ENCODE measurements at regions not wholly inside any gene's neighbourhood (a gene's known extent, or its start where the extent isn't known, plus 50 kb on each side); places are given as distances from the start of the nearest gene placed in this dataset.

DNA sequence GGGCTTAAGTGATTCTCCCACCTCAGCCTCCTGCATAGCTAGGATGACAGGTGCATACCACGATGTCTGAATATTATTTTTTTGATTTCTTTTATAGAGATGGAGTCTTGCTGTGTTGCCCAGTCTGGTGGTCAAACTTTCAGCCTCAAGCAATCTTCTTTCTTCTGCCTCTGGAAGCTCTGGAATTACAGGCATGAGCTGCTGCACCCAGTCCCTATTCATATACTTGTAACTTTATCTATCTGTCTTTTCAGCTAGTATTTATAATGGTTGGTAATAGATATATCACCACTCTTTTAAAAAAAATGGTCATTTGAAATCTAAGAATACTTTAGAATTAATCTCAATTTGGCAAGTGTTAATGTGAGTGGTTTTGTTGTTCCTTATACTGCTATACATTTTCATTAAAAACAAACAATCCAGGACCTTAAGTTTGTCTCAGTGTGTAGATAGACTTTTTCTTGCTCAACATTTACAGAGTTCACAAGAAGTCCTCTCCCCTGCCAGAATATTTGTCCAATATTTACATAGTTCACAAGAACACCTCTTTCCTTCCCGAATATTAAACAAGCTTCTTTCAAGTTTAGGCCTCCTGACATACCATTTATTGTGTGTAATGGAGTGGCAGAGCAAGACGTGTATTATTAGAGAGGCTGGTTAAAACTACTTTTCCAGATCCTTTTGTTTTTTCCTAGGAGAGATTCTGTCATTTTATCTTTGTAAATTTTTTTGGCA is 1197.4 kb upstream of the ADGRL3 start:
- TF ChIP-seq CBX5 (CRISPR knock-in tag; IDR thresholded peaks at IDR 0.05; ENCODE audit: borderline replicate concordance) (no peak), RAD21 (CRISPR knock-in tag; IDR thresholded peaks at IDR 0.05) (no peak), HNRNPH1 (optimal IDR thresholded peaks at IDR 0.05; ENCODE audit: low read depth, low read length) (no peak), CC2D1A (CRISPR knock-in tag; IDR thresholded peaks at IDR 0.05) (no peak), ZNF263 (CRISPR knock-in tag; IDR thresholded peaks at IDR 0.05) (no peak), NFE2L2 (IDR thresholded peaks at IDR 0.05; ENCODE audit: low read length) (no peak), TCF12 (IDR thresholded peaks at IDR 0.05) (no peak), TCF12 (CRISPR knock-in tag; IDR thresholded peaks at IDR 0.05) (no peak), ZSCAN29 (CRISPR knock-in tag; conservative IDR thresholded peaks at IDR 0.05) (no peak), ZEB1 (IDR thresholded peaks at IDR 0.05; ENCODE audit: insufficient replicate concordance, low read depth) (no peak)
- TF ChIP-seq, protein P1, sequence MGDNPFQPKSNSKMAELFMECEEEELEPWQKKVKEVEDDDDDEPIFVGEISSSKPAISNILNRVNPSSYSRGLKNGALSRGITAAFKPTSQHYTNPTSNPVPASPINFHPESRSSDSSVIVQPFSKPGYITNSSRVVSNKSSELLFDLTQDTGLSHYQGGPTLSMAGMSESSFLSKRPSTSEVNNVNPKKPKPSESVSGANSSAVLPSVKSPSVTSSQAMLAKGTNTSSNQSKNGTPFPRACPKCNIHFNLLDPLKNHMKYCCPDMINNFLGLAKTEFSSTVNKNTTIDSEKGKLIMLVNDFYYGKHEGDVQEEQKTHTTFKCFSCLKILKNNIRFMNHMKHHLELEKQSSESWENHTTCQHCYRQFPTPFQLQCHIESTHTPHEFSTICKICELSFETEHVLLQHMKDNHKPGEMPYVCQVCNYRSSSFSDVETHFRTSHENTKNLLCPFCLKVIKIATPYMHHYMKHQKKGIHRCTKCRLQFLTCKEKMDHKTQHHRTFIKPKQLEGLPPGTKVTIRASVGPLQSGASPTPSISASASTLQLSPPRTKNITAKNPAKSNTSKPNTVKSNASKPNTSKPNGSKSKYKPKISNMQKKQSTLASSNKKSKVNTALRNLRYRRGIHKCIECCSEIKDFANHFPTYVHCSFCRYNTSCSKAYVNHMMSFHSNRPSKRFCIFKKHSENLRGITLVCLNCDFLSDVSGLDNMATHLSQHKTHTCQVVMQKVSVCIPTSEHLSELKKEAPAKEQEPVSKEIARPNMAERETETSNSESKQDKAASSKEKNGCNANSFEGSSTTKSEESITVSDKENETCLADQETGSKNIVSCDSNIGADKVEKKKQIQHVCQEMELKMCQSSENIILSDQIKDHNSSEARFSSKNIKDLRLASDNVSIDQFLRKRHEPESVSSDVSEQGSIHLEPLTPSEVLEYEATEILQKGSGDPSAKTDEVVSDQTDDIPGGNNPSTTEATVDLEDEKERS (CRISPR knock-in tag; IDR thresholded peaks at IDR 0.05) = no peak
- TF ChIP-seq, protein P2, sequence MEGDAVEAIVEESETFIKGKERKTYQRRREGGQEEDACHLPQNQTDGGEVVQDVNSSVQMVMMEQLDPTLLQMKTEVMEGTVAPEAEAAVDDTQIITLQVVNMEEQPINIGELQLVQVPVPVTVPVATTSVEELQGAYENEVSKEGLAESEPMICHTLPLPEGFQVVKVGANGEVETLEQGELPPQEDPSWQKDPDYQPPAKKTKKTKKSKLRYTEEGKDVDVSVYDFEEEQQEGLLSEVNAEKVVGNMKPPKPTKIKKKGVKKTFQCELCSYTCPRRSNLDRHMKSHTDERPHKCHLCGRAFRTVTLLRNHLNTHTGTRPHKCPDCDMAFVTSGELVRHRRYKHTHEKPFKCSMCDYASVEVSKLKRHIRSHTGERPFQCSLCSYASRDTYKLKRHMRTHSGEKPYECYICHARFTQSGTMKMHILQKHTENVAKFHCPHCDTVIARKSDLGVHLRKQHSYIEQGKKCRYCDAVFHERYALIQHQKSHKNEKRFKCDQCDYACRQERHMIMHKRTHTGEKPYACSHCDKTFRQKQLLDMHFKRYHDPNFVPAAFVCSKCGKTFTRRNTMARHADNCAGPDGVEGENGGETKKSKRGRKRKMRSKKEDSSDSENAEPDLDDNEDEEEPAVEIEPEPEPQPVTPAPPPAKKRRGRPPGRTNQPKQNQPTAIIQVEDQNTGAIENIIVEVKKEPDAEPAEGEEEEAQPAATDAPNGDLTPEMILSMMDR (CRISPR knock-in tag; IDR thresholded peaks at IDR 0.05) = no peak
- TF ChIP-seq, protein P3, sequence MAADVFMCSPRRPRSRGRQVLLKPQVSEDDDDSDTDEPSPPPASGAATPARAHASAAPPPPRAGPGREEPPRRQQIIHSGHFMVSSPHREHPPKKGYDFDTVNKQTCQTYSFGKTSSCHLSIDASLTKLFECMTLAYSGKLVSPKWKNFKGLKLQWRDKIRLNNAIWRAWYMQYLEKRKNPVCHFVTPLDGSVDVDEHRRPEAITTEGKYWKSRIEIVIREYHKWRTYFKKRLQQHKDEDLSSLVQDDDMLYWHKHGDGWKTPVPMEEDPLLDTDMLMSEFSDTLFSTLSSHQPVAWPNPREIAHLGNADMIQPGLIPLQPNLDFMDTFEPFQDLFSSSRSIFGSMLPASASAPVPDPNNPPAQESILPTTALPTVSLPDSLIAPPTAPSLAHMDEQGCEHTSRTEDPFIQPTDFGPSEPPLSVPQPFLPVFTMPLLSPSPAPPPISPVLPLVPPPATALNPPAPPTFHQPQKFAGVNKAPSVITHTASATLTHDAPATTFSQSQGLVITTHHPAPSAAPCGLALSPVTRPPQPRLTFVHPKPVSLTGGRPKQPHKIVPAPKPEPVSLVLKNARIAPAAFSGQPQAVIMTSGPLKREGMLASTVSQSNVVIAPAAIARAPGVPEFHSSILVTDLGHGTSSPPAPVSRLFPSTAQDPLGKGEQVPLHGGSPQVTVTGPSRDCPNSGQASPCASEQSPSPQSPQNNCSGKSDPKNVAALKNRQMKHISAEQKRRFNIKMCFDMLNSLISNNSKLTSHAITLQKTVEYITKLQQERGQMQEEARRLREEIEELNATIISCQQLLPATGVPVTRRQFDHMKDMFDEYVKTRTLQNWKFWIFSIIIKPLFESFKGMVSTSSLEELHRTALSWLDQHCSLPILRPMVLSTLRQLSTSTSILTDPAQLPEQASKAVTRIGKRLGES (CRISPR knock-in tag; IDR thresholded peaks at IDR 0.05; ENCODE audit: borderline replicate concordance) = no peak
